Esophagus squamous epithelium (tissue), 5 donors: ENCODE measurements at regions not wholly inside any gene's neighbourhood (a gene's known extent, or its start where the extent isn't known, plus 50 kb on each side); places are given as distances from the start of the nearest gene placed in this dataset.

ENCODE experiments used
- DNase-seq: peaks from one replicate; lab custom pipeline; 2025; lab: John Stamatoyannopoulos, UW
- H3K27ac ChIP-seq, 4 donors: fragments of 200-600 bp; sonication (generic); one replicate each; pipeline ENCODE4 v1.5.1; 2016 to 2019; ENCODE audit warnings: mild to moderate bottlenecking in 1 of 4
- H3K27me3 ChIP-seq, 4 donors: fragments of 200-600 bp; sonication (generic); 1 replicate in 3 of 4; 2 replicates in 1 of 4; pipeline versions ENCODE4 v1.5.1 to v1.6.0; 2017 to 2021; ENCODE audit warnings: antibody characterized with exemption in 1 of 4
- H3K36me3 ChIP-seq, 3 donors: fragments of 200-600 bp; sonication (generic); one replicate each; pipeline ENCODE4 v1.5.1; 2016 to 2019
- H3K4me1 ChIP-seq, 3 donors: fragments of 200-600 bp; sonication (generic); one replicate each; pipeline ENCODE4 v1.5.1; 2017 to 2019
- H3K4me3 ChIP-seq, 4 donors: fragments of 200-600 bp; sonication (generic); 1 replicate in 3 of 4; 2 replicates in 1 of 4; pipeline ENCODE4 v1.5.1; 2016 to 2019; ENCODE audit warnings: mild to moderate bottlenecking in 2 of 4, moderate library complexity in 1 of 4
- H3K9me3 ChIP-seq, 3 donors: fragments of 200-600 bp; sonication (generic); one replicate each; pipeline ENCODE4 v1.5.1; 2016 to 2019
- POLR2A ChIP-seq, 4 donors: fragments of 450-650 bp; IDR thresholded peaks; one replicate each; pipeline ENCODE4 v1.6.1; 2017; ENCODE audit warnings: antibody characterized with exemption in 4 of 4, mild to moderate bottlenecking in 4 of 4, moderate library complexity in 3 of 4
- WGBS, 2 donors: methylation state at CpG; one replicate each; pipeline ENCODE4 v1.1.5; 2018; 5-methylcytosine and 5-hydroxymethylcytosine counted together
- intact Hi-C: fragments of 100-400 bp; cut with DNase I; formaldehyde crosslinking; loops from one replicate; pipeline ENCODE4 v1.15.0; 2022
- TF ChIP-seq, protein P1 (sequence below), 6 experiments: fragments of 450-650 bp in 4 of 6; fragments of 200-600 bp in 2 of 6; sonication (generic) in 2 of 6; IDR thresholded peaks; one replicate each; pipeline ENCODE4 v1.5.1; 2016 to 2019; ENCODE audit warnings: antibody characterized with exemption in 6 of 6, mild to moderate bottlenecking in 4 of 6, moderate library complexity in 4 of 6
- donor health status: DM: yes; HTN: yes; CAD: no.

- Histone ChIP-seq H3K27ac (no peak overlapping the region), H3K4me1 (no peaks in the 10 kb centered on the region), H3K36me3 (no peaks in the 10 kb centered on the region), H3K9me3 (no peaks in the 10 kb centered on the region), H3K27me3 (no peaks in the 10 kb centered on the region), H3K4me3 (no peak overlapping the region)
- intact Hi-C loops: no loop called here
- DNase-seq: no peak
- WGBS, 2 donors: 43 to 48% methylated on average over 2 of the region's 2 CpGs
- TF ChIP-seq, protein P1, sequence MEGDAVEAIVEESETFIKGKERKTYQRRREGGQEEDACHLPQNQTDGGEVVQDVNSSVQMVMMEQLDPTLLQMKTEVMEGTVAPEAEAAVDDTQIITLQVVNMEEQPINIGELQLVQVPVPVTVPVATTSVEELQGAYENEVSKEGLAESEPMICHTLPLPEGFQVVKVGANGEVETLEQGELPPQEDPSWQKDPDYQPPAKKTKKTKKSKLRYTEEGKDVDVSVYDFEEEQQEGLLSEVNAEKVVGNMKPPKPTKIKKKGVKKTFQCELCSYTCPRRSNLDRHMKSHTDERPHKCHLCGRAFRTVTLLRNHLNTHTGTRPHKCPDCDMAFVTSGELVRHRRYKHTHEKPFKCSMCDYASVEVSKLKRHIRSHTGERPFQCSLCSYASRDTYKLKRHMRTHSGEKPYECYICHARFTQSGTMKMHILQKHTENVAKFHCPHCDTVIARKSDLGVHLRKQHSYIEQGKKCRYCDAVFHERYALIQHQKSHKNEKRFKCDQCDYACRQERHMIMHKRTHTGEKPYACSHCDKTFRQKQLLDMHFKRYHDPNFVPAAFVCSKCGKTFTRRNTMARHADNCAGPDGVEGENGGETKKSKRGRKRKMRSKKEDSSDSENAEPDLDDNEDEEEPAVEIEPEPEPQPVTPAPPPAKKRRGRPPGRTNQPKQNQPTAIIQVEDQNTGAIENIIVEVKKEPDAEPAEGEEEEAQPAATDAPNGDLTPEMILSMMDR (IDR thresholded peaks at IDR 0.05): no peak
- TF ChIP-seq POLR2A (IDR thresholded peaks at IDR 0.05): no peak
Observed at GRCh38 chr4:159497936-159498335, 395.1 kb downstream of the RAPGEF2 start.

GRCh38 chr4:159498446-159499115 lies 395.7 kb downstream of the RAPGEF2 start:
- intact Hi-C loops: no loop called here
- H3K36me3 ChIP-seq: no peaks in the 10 kb centered on the region

GRCh38 chr4:159500861-159501260 lies 398.0 kb downstream of the RAPGEF2 start:
- 39 to 75% methylated on average over 2 of the region's 2 CpGs for WGBS, 2 donors
- Histone ChIP-seq H3K4me1 (no peaks in the 10 kb centered on the region), H3K27ac (no peak overlapping the region), H3K27me3 (no peaks in the 10 kb centered on the region), H3K36me3 (no peaks in the 10 kb centered on the region), H3K9me3 (no peaks in the 10 kb centered on the region), H3K4me3 (no peak overlapping the region)
- TF ChIP-seq POLR2A (IDR thresholded peaks at IDR 0.05): no peak
- TF ChIP-seq, protein P1 (IDR thresholded peaks at IDR 0.05): no peak
- DNase-seq: no peak
- intact Hi-C loops: no loop called here

More at GRCh38 chr4:159498446-159499115, 395.7 kb downstream of the RAPGEF2 start:
- Histone ChIP-seq H3K4me1 (no peaks in the 10 kb centered on the region), H3K27ac (no peak overlapping the region), H3K9me3 (no peaks in the 10 kb centered on the region), H3K27me3 (no peaks in the 10 kb centered on the region), H3K4me3 (no peak overlapping the region)
- WGBS, 2 donors: 21 to 28% methylated on average over 5 of the region's 5 CpGs
- DNase-seq: no peak
- TF ChIP-seq POLR2A (IDR thresholded peaks at IDR 0.05): no peak
- TF ChIP-seq, protein P1 (IDR thresholded peaks at IDR 0.05): no peak

- no peaks in the 10 kb centered on the region for H3K4me1 ChIP-seq
- no peaks in the 10 kb centered on the region for H3K36me3 ChIP-seq
- 54 to 69% methylated on average over 14 of the region's 14 CpGs for WGBS, 2 donors
- no peak for DNase-seq
- no peak overlapping the region for H3K4me3 ChIP-seq
- no peak overlapping the region for H3K27ac ChIP-seq
- intact Hi-C loops: no loop called here
- TF ChIP-seq, protein P1 (IDR thresholded peaks at IDR 0.05): no peak
- TF ChIP-seq POLR2A (IDR thresholded peaks at IDR 0.05): no peak
- no peaks in the 10 kb centered on the region for H3K9me3 ChIP-seq
- peaks cover 0 to 6% (median 0%) of the 10 kb centered on the region in 4 donors for H3K27me3 ChIP-seq
Observed at GRCh38 chr4:159503236-159504008, 400.5 kb downstream of the RAPGEF2 start.

DNA sequence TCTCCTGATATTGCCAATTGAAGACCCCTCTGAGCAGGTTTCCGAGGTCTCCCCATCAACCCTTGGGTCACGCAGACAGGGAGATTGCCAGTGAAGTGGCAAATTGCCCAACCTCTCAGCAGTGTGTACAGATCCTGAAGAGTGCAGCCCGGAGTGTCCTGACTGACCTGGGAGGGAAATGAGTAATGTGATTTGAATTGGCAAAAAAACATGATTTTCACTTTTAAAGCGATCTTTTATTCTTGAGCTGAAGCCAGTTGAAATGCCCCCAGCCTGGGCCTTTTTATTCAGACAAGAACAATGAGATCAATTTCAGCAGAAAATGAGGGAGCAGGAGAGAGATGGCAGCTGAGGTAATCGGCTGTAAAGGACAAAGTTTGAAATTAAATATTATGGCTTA lies 401.8 kb downstream of the RAPGEF2 start:
- Histone ChIP-seq H3K36me3 (no peaks in the 10 kb centered on the region), H3K4me1 (no peaks in the 10 kb centered on the region), H3K27me3 (peaks cover 0 to 6% (median 0%) of the 10 kb centered on the region in 4 donors), H3K9me3 (no peaks in the 10 kb centered on the region), H3K4me3 (no peak overlapping the region), H3K27ac (no peak overlapping the region)
- TF ChIP-seq, protein P1 (IDR thresholded peaks at IDR 0.05): no peak
- no peak for TF ChIP-seq POLR2A (IDR thresholded peaks at IDR 0.05)
- no peak for DNase-seq
- 30 to 46% methylated on average over 3 to 5 of the region's 5 CpGs for WGBS, 2 donors
- intact Hi-C loops: no loop called here
